ENCODE measurements at regions not wholly inside any gene's neighbourhood (a gene's known extent, or its start where the extent isn't known, plus 50 kb on each side); places are given as distances from the start of the nearest gene placed in this dataset.

DNA sequence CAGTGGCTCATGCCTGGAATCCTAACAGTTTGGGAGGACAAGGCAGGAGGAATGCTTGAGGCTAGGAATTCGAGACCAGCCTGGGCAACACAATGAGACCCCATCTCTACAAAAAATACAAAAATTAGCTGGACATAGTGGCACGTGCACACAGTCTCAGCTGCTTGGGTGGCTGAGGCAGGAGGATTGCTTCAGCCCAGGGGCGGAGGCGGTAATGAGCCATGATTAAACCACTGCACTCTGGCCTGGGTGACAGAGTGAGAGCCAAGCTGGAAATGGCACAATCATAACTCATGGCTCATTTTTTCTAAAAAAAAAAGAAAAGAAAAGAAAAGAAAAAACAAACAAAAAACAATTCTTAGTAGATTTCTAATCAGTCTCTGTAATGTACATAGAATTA, 446.2 kb downstream of the ELAVL2 start:
- DNase-seq (ENCODE audit: low spot score in 2 of 2) = no peak
- H3K27me3 ChIP-seq = no peaks in the 10 kb centered on the region
- no peaks in the 10 kb centered on the region for H3K36me3 ChIP-seq
- no peaks in the 10 kb centered on the region for H3K9me3 ChIP-seq
- H3K4me1 ChIP-seq = no peaks in the 10 kb centered on the region
- H3K4me3 ChIP-seq = no peak overlapping the region
- H3K27ac ChIP-seq = no peak overlapping the region
- 68 to 69% methylated on average over 4 of the region's 4 CpGs for WGBS, 2 donors
- TF ChIP-seq EP300 (IDR thresholded peaks at IDR 0.05) = no peak
- no peak for TF ChIP-seq POLR2A (IDR thresholded peaks at IDR 0.05)
- TF ChIP-seq, protein P1, sequence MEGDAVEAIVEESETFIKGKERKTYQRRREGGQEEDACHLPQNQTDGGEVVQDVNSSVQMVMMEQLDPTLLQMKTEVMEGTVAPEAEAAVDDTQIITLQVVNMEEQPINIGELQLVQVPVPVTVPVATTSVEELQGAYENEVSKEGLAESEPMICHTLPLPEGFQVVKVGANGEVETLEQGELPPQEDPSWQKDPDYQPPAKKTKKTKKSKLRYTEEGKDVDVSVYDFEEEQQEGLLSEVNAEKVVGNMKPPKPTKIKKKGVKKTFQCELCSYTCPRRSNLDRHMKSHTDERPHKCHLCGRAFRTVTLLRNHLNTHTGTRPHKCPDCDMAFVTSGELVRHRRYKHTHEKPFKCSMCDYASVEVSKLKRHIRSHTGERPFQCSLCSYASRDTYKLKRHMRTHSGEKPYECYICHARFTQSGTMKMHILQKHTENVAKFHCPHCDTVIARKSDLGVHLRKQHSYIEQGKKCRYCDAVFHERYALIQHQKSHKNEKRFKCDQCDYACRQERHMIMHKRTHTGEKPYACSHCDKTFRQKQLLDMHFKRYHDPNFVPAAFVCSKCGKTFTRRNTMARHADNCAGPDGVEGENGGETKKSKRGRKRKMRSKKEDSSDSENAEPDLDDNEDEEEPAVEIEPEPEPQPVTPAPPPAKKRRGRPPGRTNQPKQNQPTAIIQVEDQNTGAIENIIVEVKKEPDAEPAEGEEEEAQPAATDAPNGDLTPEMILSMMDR (IDR thresholded peaks at IDR 0.05) = no peak

DNA sequence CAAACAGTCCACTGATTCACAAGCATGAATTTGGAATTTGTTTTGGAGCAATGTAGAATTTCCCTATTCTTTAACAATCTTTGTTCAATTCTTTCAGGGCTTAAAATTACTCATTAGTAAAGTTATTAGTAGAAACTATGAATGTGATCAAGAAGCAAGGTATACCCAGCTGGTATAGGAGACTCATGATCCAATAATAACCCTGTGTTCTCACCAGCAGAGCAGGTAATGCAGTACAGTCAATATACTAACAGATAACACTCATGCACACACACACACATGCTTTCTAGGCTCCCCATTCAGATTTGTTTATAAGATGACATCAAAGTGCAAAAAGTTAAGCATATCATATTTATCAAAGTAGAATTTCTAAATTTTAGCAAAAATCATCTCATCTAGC, 445.2 kb downstream of the ELAVL2 start:
- no peak overlapping the region for H3K27ac ChIP-seq
- no peaks in the 10 kb centered on the region for H3K27me3 ChIP-seq
- H3K9me3 ChIP-seq = no peaks in the 10 kb centered on the region
- H3K4me1 ChIP-seq = no peaks in the 10 kb centered on the region
- TF ChIP-seq POLR2A (IDR thresholded peaks at IDR 0.05) (no peak), EP300 (IDR thresholded peaks at IDR 0.05) (no peak)
- TF ChIP-seq, protein P1 (IDR thresholded peaks at IDR 0.05) = no peak
- no peaks in the 10 kb centered on the region for H3K36me3 ChIP-seq
- no peak for DNase-seq (ENCODE audit: low spot score in 2 of 2)
- no peak overlapping the region for H3K4me3 ChIP-seq

DNA sequence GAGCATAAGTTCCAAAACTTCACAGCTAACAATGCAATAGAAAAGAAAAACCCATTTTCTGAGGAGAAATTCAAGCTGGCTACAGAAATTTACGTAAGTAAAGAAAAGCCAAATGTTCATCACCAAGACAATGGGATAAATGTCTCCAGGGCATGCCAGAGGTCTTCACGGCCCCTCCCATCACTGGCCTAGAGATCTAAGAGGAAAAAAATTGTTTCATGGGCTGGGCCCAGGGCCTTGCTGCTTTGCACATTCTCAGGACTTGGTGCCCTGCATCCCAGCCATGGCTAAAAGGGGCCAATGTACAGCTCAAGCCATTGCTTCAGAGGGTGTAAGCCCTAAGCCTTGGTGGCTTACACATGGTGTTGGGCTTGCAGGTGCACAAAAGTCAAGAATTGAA, 443.6 kb downstream of the ELAVL2 start:
- no peak for TF ChIP-seq EP300 (IDR thresholded peaks at IDR 0.05)
- TF ChIP-seq, protein P1 (IDR thresholded peaks at IDR 0.05) = no peak
- TF ChIP-seq POLR2A (IDR thresholded peaks at IDR 0.05) = no peak
- H3K36me3 ChIP-seq = no peaks in the 10 kb centered on the region
- no peaks in the 10 kb centered on the region for H3K9me3 ChIP-seq
- WGBS, 2 donors = 67 to 80% methylated on average over 2 of the region's 2 CpGs
- H3K4me3 ChIP-seq = no peak overlapping the region
- no peak overlapping the region for H3K27ac ChIP-seq
- H3K27me3 ChIP-seq = no peaks in the 10 kb centered on the region
- DNase-seq (ENCODE audit: low spot score in 2 of 2) = no peak
- no peaks in the 10 kb centered on the region for H3K4me1 ChIP-seq

DNA sequence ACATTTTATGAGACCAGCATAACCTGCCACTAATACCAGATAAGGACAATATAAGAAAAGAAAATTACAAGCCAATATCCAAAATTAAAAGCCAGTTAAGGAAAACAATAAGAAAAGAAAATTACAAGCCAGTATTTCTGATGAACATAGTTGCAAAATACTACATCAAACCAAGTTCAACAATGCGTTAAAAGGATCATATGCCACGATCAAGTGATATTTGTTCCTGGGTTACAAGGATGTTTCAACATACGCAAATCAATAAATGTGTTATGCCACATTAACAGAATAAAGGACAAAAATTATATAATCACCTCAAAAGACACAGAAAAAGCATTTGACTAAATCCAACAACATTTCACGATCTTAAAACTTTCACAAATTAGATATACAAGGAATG, 431.9 kb downstream of the ELAVL2 start:
- Histone ChIP-seq H3K36me3 (no peaks in the 10 kb centered on the region), H3K4me3 (no peak overlapping the region), H3K27me3 (no peaks in the 10 kb centered on the region), H3K9me3 (no peaks in the 10 kb centered on the region), H3K27ac (no peak overlapping the region), H3K4me1 (no peaks in the 10 kb centered on the region)
- TF ChIP-seq EP300 (IDR thresholded peaks at IDR 0.05) (no peak), POLR2A (IDR thresholded peaks at IDR 0.05) (no peak)
- TF ChIP-seq, protein P1 (IDR thresholded peaks at IDR 0.05) = no peak
- no peak for DNase-seq (ENCODE audit: low spot score in 2 of 2)
- WGBS, 2 donors = 83 to 95% methylated on average over 4 of the region's 4 CpGs

DNA sequence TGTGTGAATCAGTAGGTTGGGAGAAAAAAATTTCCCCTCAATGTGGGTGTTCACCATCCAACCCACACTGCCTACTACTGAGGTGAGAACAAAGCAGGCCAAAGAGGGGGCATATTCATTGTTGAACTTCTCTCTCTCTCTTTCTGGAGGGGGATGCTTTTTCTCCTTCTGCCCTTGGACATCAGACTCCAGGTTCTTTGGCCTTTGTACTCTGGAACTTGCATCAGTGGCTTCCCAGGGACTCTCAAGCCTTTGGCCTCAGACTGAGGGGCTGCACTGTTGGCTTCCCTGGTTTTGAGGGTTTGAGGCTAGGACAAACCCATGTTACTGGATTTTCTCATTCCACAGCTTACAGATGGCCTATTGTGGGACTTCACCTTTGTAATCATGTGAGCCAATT, 417.2 kb downstream of the ELAVL2 start:
- Histone ChIP-seq H3K4me1 (no peaks in the 10 kb centered on the region), H3K36me3 (no peaks in the 10 kb centered on the region), H3K27ac (no peak overlapping the region), H3K4me3 (no peak overlapping the region), H3K9me3 (no peaks in the 10 kb centered on the region), H3K27me3 (no peaks in the 10 kb centered on the region)
- TF ChIP-seq POLR2A (IDR thresholded peaks at IDR 0.05) (no peak), EP300 (IDR thresholded peaks at IDR 0.05) (no peak)
- TF ChIP-seq, protein P1 (IDR thresholded peaks at IDR 0.05) = no peak
- no peak for DNase-seq (ENCODE audit: low spot score in 2 of 2)

All from tibial nerve (tissue), 4 donors.